ENCODE measurements at regions not wholly inside any gene's neighbourhood (a gene's known extent, or its start where the extent isn't known, plus 50 kb on each side); places are given as distances from the start of the nearest gene placed in this dataset.

- H3K36me3 ChIP-seq (ENCODE audit: control insufficient read depth, insufficient read depth, low read length), result no peaks in the 10 kb centered on the region
- TF ChIP-seq BACH1 (tag; IDR thresholded peaks at IDR 0.05) (no peak), BCLAF1 (IDR thresholded peaks at IDR 0.05; ENCODE audit: borderline replicate concordance in 1 of 2, control insufficient read depth in 1 of 2, low read depth in 2 of 2, low read length in 1 of 2) (no peak), ZNF41 (CRISPR knock-in tag; conservative IDR thresholded peaks at IDR 0.05) (no peak), OTX1 (CRISPR knock-in tag; IDR thresholded peaks at IDR 0.05) (no peak), ZNF584 (CRISPR knock-in tag; IDR thresholded peaks at IDR 0.05; ENCODE audit: low read depth) (no peak), CHD2 (IDR thresholded peaks at IDR 0.05; ENCODE audit: low read depth, low read length) (no peak), ZNF124 (CRISPR knock-in tag; IDR thresholded peaks at IDR 0.05) (no peak), ZNF140 (CRISPR knock-in tag; IDR thresholded peaks at IDR 0.05) (no peak)
- ChIA-PET POLR2A (interaction anchor here (0.5 to 1.1 kb wide), 4 partner anchors 8 to 186 kb away, joined by 3 to 5 read pairs (median 4); no protein-coding TSS in a partner anchor), CTCF (ENCODE audit: low intra/inter-chr PET ratio) (interaction anchor here (0.6 kb wide), 1 partner anchor 597 kb away, joined by 3 read pairs; no protein-coding TSS in a partner anchor)
- FAIRE-seq (no peak), ATAC-seq (no peak), DNase-seq (ENCODE audit: extremely low read depth in 1 of 4, low spot score in 3 of 4) (no peak)
- H3K27me3 ChIP-seq (ENCODE audit: control insufficient read depth in 2 of 2, insufficient read depth in 2 of 2, low read length in 2 of 2), result no peaks in the 10 kb centered on the region; a peak in 1 of 5 replicates
- no peaks in the 10 kb centered on the region for H4K20me1 ChIP-seq (replicated peaks; ENCODE audit: control insufficient read depth, insufficient read depth, low read length)
- no TSS peak for BruUV-seq (replicated peaks)
- H2AFZ ChIP-seq (ENCODE audit: low read depth, low read length), result no peak overlapping the region
- H3K4me2 ChIP-seq (ENCODE audit: insufficient read depth, low read length), result no peak overlapping the region
- H3K4me1 ChIP-seq (replicated peaks in 1 of 2; ENCODE audit: control insufficient read depth in 2 of 2, insufficient read depth in 2 of 2, low read length in 2 of 2), result no peaks in the 10 kb centered on the region
- WGBS (ENCODE audit: insufficient coverage, low coverage, missing lambda C conversion rate), result 0% methylated on average over 3 of the region's 3 CpGs
- H3K9me3 ChIP-seq (replicated peaks; ENCODE audit: control insufficient read depth, insufficient read depth, low read depth, low read length), result no peaks in the 10 kb centered on the region
- H3K27ac ChIP-seq (ENCODE audit: extremely low read depth, low read depth, low read length), result no peak overlapping the region
- H3K4me3 ChIP-seq, result no peak overlapping the region
- no peaks in the 10 kb centered on the region for H3K79me2 ChIP-seq (ENCODE audit: control insufficient read depth, insufficient read depth, low read length)
- intact Hi-C loops (cut with micrococcal nuclease) (no loop called here), in situ Hi-C loops (cut with MboI) (no loop called here)
- H3K9me1 ChIP-seq (ENCODE audit: control insufficient read depth, insufficient read depth, low read length), result no peaks in the 10 kb centered on the region
- H3K9ac ChIP-seq (ENCODE audit: insufficient read depth in 1 of 2, low read depth in 2 of 2, low read length in 2 of 2), result no peak overlapping the region
Measured at GRCh38 chr16:55144651-55145050, 179.4 kb upstream of the IRX6 start.

Data from K562 (cell line).